Body of pancreas (tissue), 4 donors: ENCODE measurements at regions not wholly inside any gene's neighbourhood (a gene's known extent, or its start where the extent isn't known, plus 50 kb on each side); places are given as distances from the start of the nearest gene placed in this dataset.

Source experiments
- ATAC-seq: fragments of 150-250 bp; one replicate; pipeline ENCODE4 v1.9.1; 2016
- DNase-seq, 4 donors: peaks; one replicate each; pipeline ENCODE4 v3.0.0-alpha.2; 2019
- H3K27ac ChIP-seq, 4 donors: fragments of 200-600 bp; sonication (generic); 1 replicate in 3 of 4; 2 replicates in 1 of 4; pipeline versions ENCODE4 v1.5.1 to v1.6.1; 2016 to 2019; ENCODE audit warnings: mild to moderate bottlenecking in 1 of 4, mixed read lengths in 1 of 4, moderate library complexity in 1 of 4
- H3K27me3 ChIP-seq, 2 donors: fragments of 200-600 bp; sonication (generic); one replicate each; pipeline ENCODE4 v1.6.0; 2016; ENCODE audit warnings: mild to moderate bottlenecking in 1 of 2
- H3K36me3 ChIP-seq, 2 donors: fragments of 200-600 bp; sonication (generic); replicated peaks in 1 of 2; 2 replicates each; pipeline ENCODE4 v1.5.1; 2016; ENCODE audit warnings: low read depth in 2 of 2; ENCODE audit not compliant: insufficient read depth in 1 of 2
- H3K4me1 ChIP-seq: fragments of 200-600 bp; sonication (generic); one replicate; pipeline ENCODE4 v1.6.0; 2016
- H3K4me3 ChIP-seq, 2 donors: fragments of 200-600 bp; sonication (generic); 1 replicate in 1 of 2; 2 replicates in 1 of 2; pipeline ENCODE4 v1.5.1; 2016 to 2019
- H3K9me3 ChIP-seq, 3 donors: fragments of 200-600 bp; sonication (generic); 1 replicate in 2 of 3; 2 replicates in 1 of 3; pipeline ENCODE4 v1.5.1; 2016
- POLR2A ChIP-seq, 3 donors: fragments of 450-650 bp; IDR thresholded peaks; one replicate each; pipeline ENCODE4 v1.6.1; 2016; ENCODE audit warnings: antibody characterized with exemption in 3 of 3, mild to moderate bottlenecking in 2 of 3
- whole genome bisulfite sequencing, 2 donors: methylation state at CpG; one replicate each; pipeline ENCODE4 v1.1.5; 2017; 5-methylcytosine and 5-hydroxymethylcytosine counted together
- intact Hi-C: fragments of 100-400 bp; cut with DNase I; formaldehyde crosslinking; loops from one replicate; pipeline ENCODE4 v1.15.1; 2023
- TF ChIP-seq, protein P1 (sequence below), 7 experiments: fragments of 450-650 bp in 4 of 7; fragments of 200-600 bp in 3 of 7; sonication (generic) in 3 of 7; IDR thresholded peaks; one replicate each; pipeline ENCODE4 v1.5.1; 2016 to 2019; ENCODE audit warnings: antibody characterized with exemption in 7 of 7

DNA sequence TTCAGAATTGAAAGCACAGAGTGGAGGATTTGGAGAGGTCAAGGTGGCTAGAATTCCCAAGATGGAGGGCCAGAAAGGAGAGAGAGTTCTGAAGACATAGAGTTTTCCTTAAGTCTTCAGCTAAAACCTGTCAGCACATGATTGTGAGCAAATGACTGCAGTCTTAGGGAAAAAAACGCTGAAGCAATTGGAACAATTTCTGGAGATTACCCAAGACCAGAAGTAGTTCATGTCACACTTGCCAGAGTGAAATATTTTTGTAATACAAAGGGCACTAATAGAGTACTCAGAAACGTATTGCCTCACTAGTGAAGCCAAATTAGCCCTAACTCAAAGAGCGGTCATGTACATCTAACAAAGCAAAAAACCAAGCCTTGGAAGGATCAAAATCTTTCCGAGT, 541.3 kb upstream of the MARCKS start:
- Histone ChIP-seq H3K36me3 (no peaks in the 10 kb centered on the region), H3K27me3 (no peaks in the 10 kb centered on the region), H3K4me1 (no peaks in the 10 kb centered on the region), H3K27ac (no peak overlapping the region), H3K9me3 (no peaks in the 10 kb centered on the region), H3K4me3 (no peak overlapping the region)
- intact Hi-C loops = no loop called here
- 78 to 81% methylated on average over 4 of the region's 4 CpGs for WGBS, 2 donors
- no peak for DNase-seq
- no peak for ATAC-seq
- TF ChIP-seq, protein P1, sequence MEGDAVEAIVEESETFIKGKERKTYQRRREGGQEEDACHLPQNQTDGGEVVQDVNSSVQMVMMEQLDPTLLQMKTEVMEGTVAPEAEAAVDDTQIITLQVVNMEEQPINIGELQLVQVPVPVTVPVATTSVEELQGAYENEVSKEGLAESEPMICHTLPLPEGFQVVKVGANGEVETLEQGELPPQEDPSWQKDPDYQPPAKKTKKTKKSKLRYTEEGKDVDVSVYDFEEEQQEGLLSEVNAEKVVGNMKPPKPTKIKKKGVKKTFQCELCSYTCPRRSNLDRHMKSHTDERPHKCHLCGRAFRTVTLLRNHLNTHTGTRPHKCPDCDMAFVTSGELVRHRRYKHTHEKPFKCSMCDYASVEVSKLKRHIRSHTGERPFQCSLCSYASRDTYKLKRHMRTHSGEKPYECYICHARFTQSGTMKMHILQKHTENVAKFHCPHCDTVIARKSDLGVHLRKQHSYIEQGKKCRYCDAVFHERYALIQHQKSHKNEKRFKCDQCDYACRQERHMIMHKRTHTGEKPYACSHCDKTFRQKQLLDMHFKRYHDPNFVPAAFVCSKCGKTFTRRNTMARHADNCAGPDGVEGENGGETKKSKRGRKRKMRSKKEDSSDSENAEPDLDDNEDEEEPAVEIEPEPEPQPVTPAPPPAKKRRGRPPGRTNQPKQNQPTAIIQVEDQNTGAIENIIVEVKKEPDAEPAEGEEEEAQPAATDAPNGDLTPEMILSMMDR (IDR thresholded peaks at IDR 0.05) = no peak
- no peak for TF ChIP-seq POLR2A (IDR thresholded peaks at IDR 0.05)

DNA sequence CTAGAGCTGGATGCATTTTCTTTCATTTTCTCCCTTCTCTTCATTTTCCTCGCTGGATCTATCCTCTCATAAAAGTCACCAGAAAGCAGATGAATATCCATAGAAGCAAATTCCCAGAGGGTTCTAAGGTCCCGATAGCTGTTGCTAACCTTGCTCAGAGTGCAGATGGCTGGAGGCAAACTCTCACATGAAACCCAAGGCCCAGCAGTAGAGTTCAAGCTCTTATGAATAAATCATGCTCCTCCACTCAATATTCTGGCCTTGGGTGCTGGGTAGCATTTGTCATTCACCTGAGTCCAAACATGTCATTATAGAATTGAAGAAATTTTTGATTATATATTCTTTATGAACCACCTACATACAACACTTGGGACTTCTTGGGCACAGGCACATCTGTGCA, 539.7 kb upstream of the MARCKS start:
- Histone ChIP-seq H3K27me3 (no peaks in the 10 kb centered on the region), H3K9me3 (no peaks in the 10 kb centered on the region), H3K4me1 (no peaks in the 10 kb centered on the region), H3K4me3 (no peak overlapping the region), H3K36me3 (no peaks in the 10 kb centered on the region), H3K27ac (no peak overlapping the region)
- ATAC-seq (no peak), DNase-seq (no peak)
- intact Hi-C loops = no loop called here
- TF ChIP-seq POLR2A (IDR thresholded peaks at IDR 0.05) = no peak
- TF ChIP-seq, protein P1 (IDR thresholded peaks at IDR 0.05) = no peak
- WGBS, 2 donors = 85 to 89% methylated on average over 2 of the region's 2 CpGs

DNA sequence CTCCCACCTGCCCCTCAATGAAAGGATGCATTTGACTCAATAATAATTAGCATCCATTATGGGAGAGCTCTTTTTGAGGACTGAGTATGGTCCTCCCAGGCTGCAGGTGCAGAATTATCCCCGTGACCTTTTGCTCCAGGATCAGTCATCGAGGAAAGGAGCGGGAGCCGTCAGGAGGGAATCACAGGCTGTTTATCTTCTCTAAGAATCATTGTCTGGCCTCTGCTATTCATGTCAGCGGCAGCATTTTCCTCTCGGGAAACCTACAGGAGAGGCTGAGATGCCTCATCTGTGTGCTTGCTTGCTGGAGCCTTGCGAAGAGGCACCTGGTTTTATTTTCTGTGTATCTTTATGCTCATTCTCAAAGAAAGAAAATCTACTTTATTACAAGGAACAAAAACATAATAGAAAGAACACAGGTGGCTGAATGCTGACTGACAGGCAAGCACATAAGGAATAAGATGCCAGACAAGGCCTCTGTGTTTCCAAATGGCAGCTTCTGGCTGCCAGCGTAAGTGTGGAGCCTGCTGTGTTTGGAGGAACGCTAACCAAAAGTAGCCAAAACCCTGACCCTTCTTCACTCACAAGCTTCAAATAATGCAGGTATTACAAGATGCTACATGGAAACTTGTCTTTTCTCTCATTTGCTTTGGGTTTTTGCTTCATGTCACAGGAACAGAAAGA, 539.1 kb upstream of the MARCKS start:
- ATAC-seq = no peak
- Histone ChIP-seq H3K27me3 (no peaks in the 10 kb centered on the region), H3K27ac (no peak overlapping the region), H3K4me3 (no peak overlapping the region), H3K36me3 (no peaks in the 10 kb centered on the region), H3K9me3 (no peaks in the 10 kb centered on the region), H3K4me1 (no peaks in the 10 kb centered on the region)
- TF ChIP-seq, protein P1 (IDR thresholded peaks at IDR 0.05) = no peak
- no peak for TF ChIP-seq POLR2A (IDR thresholded peaks at IDR 0.05)
- 78 to 87% methylated on average over 9 of the region's 9 CpGs for WGBS, 2 donors
- intact Hi-C loops = no loop called here
- no peak for DNase-seq

DNA sequence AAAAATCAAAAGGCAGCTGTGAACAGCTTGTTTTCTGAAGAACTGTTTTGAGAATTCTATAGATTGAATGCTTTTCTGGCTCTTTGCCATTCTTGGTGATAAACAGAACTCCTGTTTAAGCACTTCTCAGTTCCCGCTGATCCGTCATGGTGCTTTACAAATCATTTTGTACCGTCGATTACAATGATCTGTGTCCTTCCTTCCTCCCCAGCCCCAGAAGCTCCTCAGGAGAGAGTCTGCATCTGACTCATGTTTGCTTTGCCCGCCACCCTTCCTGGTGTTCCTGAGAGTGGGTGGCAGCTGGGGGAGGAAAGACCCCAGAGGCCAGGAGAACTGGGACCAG, 538.6 kb upstream of the MARCKS start:
- intact Hi-C loops = no loop called here
- H3K4me3 ChIP-seq = no peak overlapping the region
- no peak for TF ChIP-seq POLR2A (IDR thresholded peaks at IDR 0.05)
- TF ChIP-seq, protein P1 (IDR thresholded peaks at IDR 0.05) = no peak
- no peaks in the 10 kb centered on the region for H3K36me3 ChIP-seq
- no peak for DNase-seq
- ATAC-seq = no peak
- H3K4me1 ChIP-seq = no peaks in the 10 kb centered on the region
- no peaks in the 10 kb centered on the region for H3K27me3 ChIP-seq
- H3K9me3 ChIP-seq = no peaks in the 10 kb centered on the region
- H3K27ac ChIP-seq = no peak overlapping the region
- WGBS, 2 donors = 58 to 75% methylated on average over 5 of the region's 5 CpGs

DNA sequence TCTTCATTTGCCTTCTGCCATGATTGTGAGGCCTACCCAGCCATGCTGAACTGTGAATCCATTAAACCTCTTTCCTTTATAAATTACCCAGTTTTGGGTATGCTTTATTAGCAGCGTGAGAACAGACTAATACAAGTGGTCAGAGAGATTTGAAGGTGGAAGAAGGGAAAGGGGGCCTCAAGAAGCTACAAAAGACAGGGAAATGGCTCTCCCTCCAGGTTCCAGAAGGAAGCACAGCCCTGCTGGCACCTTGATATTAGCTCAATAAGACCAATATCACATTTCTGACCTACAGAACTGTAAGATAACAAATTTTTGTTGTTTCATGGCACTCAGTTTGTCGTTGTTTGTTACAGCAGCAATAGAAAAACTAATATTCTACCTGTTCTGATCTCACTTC, 536.5 kb upstream of the MARCKS start:
- Histone ChIP-seq H3K4me3 (no peak overlapping the region), H3K9me3 (no peaks in the 10 kb centered on the region), H3K36me3 (no peaks in the 10 kb centered on the region), H3K4me1 (no peaks in the 10 kb centered on the region), H3K27ac (no peak overlapping the region), H3K27me3 (no peaks in the 10 kb centered on the region)
- no peak for ATAC-seq
- intact Hi-C loops = no loop called here
- 90 to 93% methylated on average over 2 of the region's 2 CpGs for WGBS, 2 donors
- DNase-seq = no peak
- TF ChIP-seq, protein P1 (IDR thresholded peaks at IDR 0.05) = no peak
- TF ChIP-seq POLR2A (IDR thresholded peaks at IDR 0.05) = no peak
